ENCODE measurements at regions not wholly inside any gene's neighbourhood (a gene's known extent, or its start where the extent isn't known, plus 50 kb on each side); places are given as distances from the start of the nearest gene placed in this dataset.

GRCh38 chr5:73284220-73284795 is 111.3 kb downstream of the TMEM174 start:
- H3K9me3 ChIP-seq: no peaks in the 10 kb centered on the region
- H3K4me1 ChIP-seq: peaks cover 0 to 4% (median 0%) of the 10 kb centered on the region in 4 donors
- no peak overlapping the region for H3K27ac ChIP-seq
- H3K27me3 ChIP-seq: no peaks in the 10 kb centered on the region
- TF ChIP-seq CTCF (IDR thresholded peaks at IDR 0.05) (no peak), POLR2A (IDR thresholded peaks at IDR 0.05) (no peak)
- no peak for DNase-seq
- H3K36me3 ChIP-seq: no peaks in the 10 kb centered on the region
- H3K4me3 ChIP-seq: no peak overlapping the region

- Histone ChIP-seq H3K4me3 (no peak overlapping the region), H3K9me3 (no peaks in the 10 kb centered on the region), H3K27ac (no peak overlapping the region), H3K36me3 (no peaks in the 10 kb centered on the region), H3K4me1 (peaks cover 0 to 4% (median 0%) of the 10 kb centered on the region in 4 donors), H3K27me3 (no peaks in the 10 kb centered on the region)
- TF ChIP-seq CTCF (IDR thresholded peaks at IDR 0.05) (no peak), POLR2A (IDR thresholded peaks at IDR 0.05) (no peak)
- no peak for DNase-seq
Measured at GRCh38 chr5:73282923-73283322, 109.9 kb downstream of the TMEM174 start.

GRCh38 chr5:73282383-73282782 is 109.4 kb downstream of the TMEM174 start:
- Histone ChIP-seq H3K9me3 (no peaks in the 10 kb centered on the region), H3K27ac (no peak overlapping the region), H3K27me3 (no peaks in the 10 kb centered on the region), H3K4me1 (peaks cover 0 to 4% (median 0%) of the 10 kb centered on the region in 4 donors), H3K4me3 (no peak overlapping the region), H3K36me3 (no peaks in the 10 kb centered on the region)
- DNase-seq: no peak
- no peak for TF ChIP-seq CTCF (IDR thresholded peaks at IDR 0.05)
- TF ChIP-seq POLR2A (IDR thresholded peaks at IDR 0.05): no peak

GRCh38 chr5:73280821-73281746 is 108.1 kb downstream of the TMEM174 start:
- Histone ChIP-seq H3K9me3 (no peaks in the 10 kb centered on the region), H3K27ac (no peak overlapping the region), H3K36me3 (no peaks in the 10 kb centered on the region), H3K27me3 (no peaks in the 10 kb centered on the region), H3K4me1 (peaks cover 0 to 4% (median 0%) of the 10 kb centered on the region in 4 donors), H3K4me3 (no peak overlapping the region)
- DNase-seq: no peak
- no peak for TF ChIP-seq POLR2A (IDR thresholded peaks at IDR 0.05)
- TF ChIP-seq CTCF (IDR thresholded peaks at IDR 0.05): no peak

- no peaks in the 10 kb centered on the region for H3K9me3 ChIP-seq
- TF ChIP-seq POLR2A (IDR thresholded peaks at IDR 0.05): no peak
- H3K4me3 ChIP-seq: no peak overlapping the region
- H3K36me3 ChIP-seq: no peaks in the 10 kb centered on the region
- DNase-seq: no peak
- H3K27ac ChIP-seq: no peak overlapping the region
- H3K27me3 ChIP-seq: no peaks in the 10 kb centered on the region
- H3K4me1 ChIP-seq: peaks cover 0 to 4% (median 0%) of the 10 kb centered on the region in 4 donors
Measured at GRCh38 chr5:73280386-73280785, 107.4 kb downstream of the TMEM174 start.

- peaks cover 0 to 4% (median 0%) of the 10 kb centered on the region in 4 donors for H3K4me1 ChIP-seq
Measured at GRCh38 chr5:73279805-73280204, 106.8 kb downstream of the TMEM174 start.

More at GRCh38 chr5:73279805-73280204, 106.8 kb downstream of the TMEM174 start:
- Histone ChIP-seq H3K36me3 (no peaks in the 10 kb centered on the region), H3K27ac (no peak overlapping the region), H3K4me3 (no peak overlapping the region), H3K27me3 (no peaks in the 10 kb centered on the region), H3K9me3 (no peaks in the 10 kb centered on the region)
- DNase-seq: no peak
- TF ChIP-seq CTCF (IDR thresholded peaks at IDR 0.05): no peak
- no peak for TF ChIP-seq POLR2A (IDR thresholded peaks at IDR 0.05)

All from Peyer's patch (tissue), 4 donors.